HepG2 (cell line): ENCODE measurements at regions not wholly inside any gene's neighbourhood (a gene's known extent, or its start where the extent isn't known, plus 50 kb on each side); places are given as distances from the start of the nearest gene placed in this dataset.

Experiments
- ATAC-seq: fragments of 200-7000 bp; cut with Tn5 transposase; 3 replicates; pipeline ENCODE4 v1.9.1; 2020; ENCODE audit warnings: mild to moderate bottlenecking, moderate library complexity
- BruUV-seq: library from RNA; stranded (reverse); fragments of 400-500 nt; replicated peaks from 2 replicates; lab custom pipeline; 2021; lab: Mats Ljungman, UMichigan
- CTCF ChIA-PET: fragments of 300-600 bp; formaldehyde crosslinking; extraction: SDS; loops from one replicate; lab custom pipeline; 2021; ENCODE audit warnings: low total read pairs, inconsistent platforms, low intra/inter-chr PET ratio; lab: Yijun Ruan, JAX
- POLR2A ChIA-PET: fragments of 350-600 bp; sonication (Branson Sonifier 250); formaldehyde crosslinking; loops from one replicate; lab custom pipeline; 2020; ENCODE audit warnings: antibody characterized with exemption, inconsistent platforms; lab: Yijun Ruan, JAX
- DNase-seq: peaks from one replicate; pipeline ENCODE4 v3.0.0-alpha.2; 2015; ENCODE audit warnings: low spot score
- FAIRE-seq: peaks from 3 replicates; lab custom pipeline; 2011; peaks lifted over from hg19 to GRCh38; lab: Jason Lieb, UNC
- H2AFZ ChIP-seq: one replicate; pipeline ENCODE4 v1.6.1; 2011; ENCODE audit warnings: low read length, inconsistent platforms
- H3K27ac ChIP-seq: fragments of 300-600 bp; 3 replicates; pipeline ENCODE4 v1.8.0; 2011; ENCODE audit warnings: mixed run types, mild to moderate bottlenecking, mixed read lengths, low read length, inconsistent platforms; ENCODE audit not compliant: insufficient read depth; ENCODE audit errors: extremely low read length
- H3K27me3 ChIP-seq, 2 experiments: fragments of 200-600 bp in 1 of 2; 2 replicates in 1 of 2; 3 replicates in 1 of 2; pipeline versions ENCODE4 v1.6.0 to v1.8.0; 2011; ENCODE audit warnings: low read length in 2 of 2, mild to moderate bottlenecking in 2 of 2, moderate library complexity in 2 of 2, inconsistent platforms in 1 of 2; ENCODE audit not compliant: insufficient read depth in 2 of 2, control insufficient read depth in 1 of 2
- H3K36me3 ChIP-seq, 2 experiments: fragments of 200-600 bp in 1 of 2; replicated peaks in 1 of 2; 2 replicates in 1 of 2; 3 replicates in 1 of 2; pipeline versions ENCODE4 v1.5.1 to v1.8.0; 2011; ENCODE audit warnings: low read length in 2 of 2, inconsistent platforms in 1 of 2; ENCODE audit not compliant: insufficient read depth in 2 of 2, control insufficient read depth in 1 of 2
- H3K4me1 ChIP-seq: 2 replicates; pipeline ENCODE4 v1.5.1; 2012; ENCODE audit warnings: low read length, inconsistent platforms; ENCODE audit not compliant: insufficient read depth
- H3K4me2 ChIP-seq: 2 replicates; pipeline ENCODE4 v1.6.0; 2011; ENCODE audit warnings: low read depth, low read length, inconsistent platforms
- H3K4me3 ChIP-seq, 3 experiments: fragments of 200-600 bp in 1 of 3; sonication (generic), shearing (Covaris generic) in 1 of 3; replicated peaks in 1 of 3; 2 replicates each; pipeline ENCODE4 v1.5.1; 2011 to 2016; ENCODE audit warnings: low read length in 3 of 3, inconsistent platforms in 2 of 3, low read depth in 2 of 3, mild to moderate bottlenecking in 2 of 3, control low read depth in 1 of 3, mixed read lengths in 1 of 3; ENCODE audit not compliant: insufficient read depth in 1 of 3
- H3K79me2 ChIP-seq: one replicate; pipeline ENCODE4 v1.6.1; 2011; ENCODE audit warnings: low read length, inconsistent platforms; ENCODE audit not compliant: insufficient read depth
- H3K9ac ChIP-seq: 2 replicates; pipeline ENCODE4 v1.6.0; 2011; ENCODE audit warnings: mild to moderate bottlenecking, low read depth, low read length, inconsistent platforms; ENCODE audit not compliant: insufficient read depth
- H3K9me3 ChIP-seq: 2 replicates; pipeline ENCODE4 v1.5.1; 2012; ENCODE audit warnings: mild to moderate bottlenecking, low read length
- H4K20me1 ChIP-seq: 2 replicates; pipeline ENCODE4 v1.6.0; 2011; ENCODE audit warnings: inconsistent platforms, mild to moderate bottlenecking, low read length, moderate library complexity; ENCODE audit not compliant: insufficient read depth
- AGO1 ChIP-seq: fragments of 200-400 bp; formaldehyde crosslinking; IDR thresholded peaks from 2 replicates; pipeline ENCODE4 v1.6.1; 2017; ENCODE audit warnings: mild to moderate bottlenecking, low read depth, low read length, moderate library complexity; ENCODE audit not compliant: poor library complexity, severe bottlenecking
- BCL3 ChIP-seq: sonication (generic); formaldehyde crosslinking; IDR thresholded peaks from 2 replicates; pipeline ENCODE4 v1.5.1; 2020; ENCODE audit warnings: mild to moderate bottlenecking, missing genetic modification reagents, moderate library complexity
- CCAR2 ChIP-seq: fragments of 200-400 bp; formaldehyde crosslinking; optimal IDR thresholded peaks from 2 replicates; pipeline ENCODE3; 2018; ENCODE audit warnings: low read depth, mild to moderate bottlenecking, low read length, moderate library complexity
- DNMT1 ChIP-seq: sonication (generic); formaldehyde crosslinking; IDR thresholded peaks from 2 replicates; pipeline ENCODE4 v1.5.1; 2020; ENCODE audit warnings: mild to moderate bottlenecking, missing genetic modification reagents
- DR1 ChIP-seq: sonication (generic); formaldehyde crosslinking; IDR thresholded peaks from 2 replicates; pipeline ENCODE4 v1.8.0; 2021; ENCODE audit warnings: mild to moderate bottlenecking, missing genetic modification reagents, inconsistent platforms
- IRX3 ChIP-seq: sonication (generic); formaldehyde crosslinking; IDR thresholded peaks from 2 replicates; pipeline ENCODE4 v1.8.1; 2023; ENCODE audit warnings: mild to moderate bottlenecking, low read depth, missing genetic modification reagents, borderline replicate concordance
- KDM6A ChIP-seq: IDR thresholded peaks from 2 replicates; pipeline ENCODE4 v1.6.1; 2016; ENCODE audit warnings: low read depth
- MED13 ChIP-seq: sonication (generic); formaldehyde crosslinking; IDR thresholded peaks from 2 replicates; pipeline ENCODE4 v1.5.0; 2020; ENCODE audit warnings: missing genetic modification reagents
- MTA1 ChIP-seq: sonication (generic); formaldehyde crosslinking; IDR thresholded peaks from 2 replicates; pipeline ENCODE4 v1.4.0; 2020; ENCODE audit warnings: missing genetic modification reagents, mild to moderate bottlenecking, borderline replicate concordance
- MXD3 ChIP-seq: IDR thresholded peaks from 2 replicates; pipeline ENCODE4 v1.6.1; 2016; ENCODE audit warnings: mild to moderate bottlenecking, missing biosample characterization, missing genetic modification reagents
- NRL ChIP-seq: sonication (generic); formaldehyde crosslinking; IDR thresholded peaks from 2 replicates; pipeline ENCODE4 v1.5.0; 2020; ENCODE audit warnings: missing genetic modification reagents, mild to moderate bottlenecking, moderate library complexity, borderline replicate concordance
- POLR2A ChIP-seq, 2 experiments: IDR thresholded peaks; 2 replicates each; pipeline ENCODE4 v1.6.1; 2011; ENCODE audit warnings: low read depth in 2 of 2, low read length in 2 of 2, mild to moderate bottlenecking in 1 of 2, moderate library complexity in 1 of 2; ENCODE audit not compliant: insufficient read depth in 1 of 2
- POLR2AphosphoS5 ChIP-seq: IDR thresholded peaks from 2 replicates; pipeline ENCODE4 v1.6.1; 2012; ENCODE audit warnings: low read depth, low read length
- SAP130 ChIP-seq: IDR thresholded peaks from 2 replicates; pipeline ENCODE4 v1.6.1; 2016; ENCODE audit warnings: low read depth
- SP5 ChIP-seq: IDR thresholded peaks from 2 replicates; pipeline ENCODE4 v1.6.1; 2016; ENCODE audit warnings: low read depth, borderline replicate concordance
- ZNF496 ChIP-seq: sonication (generic); formaldehyde crosslinking; IDR thresholded peaks from 2 replicates; pipeline ENCODE4 v1.8.1; 2023; ENCODE audit warnings: mild to moderate bottlenecking, moderate library complexity, missing genetic modification reagents; ENCODE audit not compliant: insufficient replicate concordance
- ZNF589 ChIP-seq: sonication (generic); formaldehyde crosslinking; conservative IDR thresholded peaks from 2 replicates; pipeline ENCODE4 v1.8.0; 2022; ENCODE audit warnings: mild to moderate bottlenecking, moderate library complexity, missing genetic modification reagents
- WGBS: methylation state at CpG from one replicate; pipeline ENCODE4 v1.1.6; 2017; ENCODE audit warnings: low lambda C conversion rate; 5-methylcytosine and 5-hydroxymethylcytosine counted together
- in situ Hi-C: cut with HindIII; loops from 2 replicates; pipeline ENCODE4 v1.10.0; 2017; ENCODE audit warnings: low pct_unique_long_range_greater_than_20kb; ENCODE audit not compliant: extremely low pct_ligation_motif_present
- intact Hi-C: fragments of 100-400 bp; cut with micrococcal nuclease; formaldehyde crosslinking; loops from one replicate; pipeline ENCODE4 v1.10.0; 2022; ENCODE audit not compliant: unreplicated experiment

- POLR2A ChIA-PET: no interaction called here
- intact Hi-C loops (no loop called here), in situ Hi-C loops (no loop called here)
- H3K79me2 ChIP-seq: no peaks in the 10 kb centered on the region
- H3K27ac ChIP-seq: no peak overlapping the region
- peaks cover 0 to 3% of the 10 kb centered on the region in 2 experiments; a peak in 1 of 5 replicates for H3K27me3 ChIP-seq
- H3K4me3 ChIP-seq: no peak overlapping the region
- no peak for DNase-seq
- TF ChIP-seq SAP130 (CRISPR knock-in tag) (no peak), ZNF589 (CRISPR knock-in tag) (no peak), BCL3 (CRISPR knock-in tag) (no peak), POLR2AphosphoS5 (no peak), CCAR2 (no peak), MXD3 (CRISPR knock-in tag) (no peak), IRX3 (CRISPR knock-in tag) (no peak), POLR2A (IDR thresholded peaks at IDR 0.05; ENCODE audit: insufficient read depth in 1 of 2, low read depth in 2 of 2, low read length in 2 of 2) (no peak), DR1 (CRISPR knock-in tag) (no peak), SP5 (no peak), MED13 (CRISPR knock-in tag) (no peak), AGO1 (no peak), ZNF496 (CRISPR knock-in tag) (no peak), MTA1 (CRISPR knock-in tag) (no peak), NRL (CRISPR knock-in tag) (no peak), KDM6A (no peak), DNMT1 (CRISPR knock-in tag) (no peak)
- TF ChIP-seq, all 625 proteins: peak for 0
- FAIRE-seq (no peak), ATAC-seq (no peak)
- no TSS peak for BruUV-seq
- 49% methylated on average over 4 of the region's 4 CpGs for WGBS
- Histone ChIP-seq H3K36me3 (no peaks in the 10 kb centered on the region), H3K9me3 (no peaks in the 10 kb centered on the region), H3K9ac (no peak overlapping the region), H2AFZ (no peak overlapping the region), H3K4me2 (no peak overlapping the region), H4K20me1 (no peaks in the 10 kb centered on the region), H3K4me1 (no peaks in the 10 kb centered on the region)
- CTCF ChIA-PET: no interaction called here
These were observed 87.6 kb upstream of the SOD1 start for GRCh38 chr21:31571879-31572278.
